NCI-H2227 treated with DMSO at 0.1 percent for 48 hours (cell line): ENCODE measurements at regions not wholly inside any gene's neighbourhood (a gene's known extent, or its start where the extent isn't known, plus 50 kb on each side); places are given as distances from the start of the nearest gene placed in this dataset.

Experiments
- DNase-seq: peaks from one replicate; lab custom pipeline; 2025; lab: John Stamatoyannopoulos, UW

- DNase-seq = no peak
These were observed 85.2 kb downstream of the NR2F2 start for GRCh38 chr15:96415513-96416217.

GRCh38 chr15:96416218-96416933 is 85.9 kb downstream of the NR2F2 start:
- DNase-seq = no peak

GRCh38 chr15:96416934-96417759 is 86.6 kb downstream of the NR2F2 start:
- DNase-seq = no peak

- DNase-seq = no peak
These were observed 87.2 kb downstream of the NR2F2 start for GRCh38 chr15:96417760-96418130.

- peak; percentile 93 for DNase-seq
These were observed 87.6 kb downstream of the NR2F2 start for GRCh38 chr15:96418146-96418545.

- no peak for DNase-seq
These were observed 90.7 kb downstream of the NR2F2 start for GRCh38 chr15:96421178-96421601.

GRCh38 chr15:96422125-96422524 is 91.6 kb downstream of the NR2F2 start:
- DNase-seq = no peak

GRCh38 chr15:96424674-96425073 is 94.2 kb downstream of the NR2F2 start:
- DNase-seq = no peak

- DNase-seq = no peak
These were observed 98.2 kb downstream of the NR2F2 start for GRCh38 chr15:96428742-96429141.

- no peak for DNase-seq
These were observed 101.3 kb downstream of the NR2F2 start for GRCh38 chr15:96431786-96432185.

GRCh38 chr15:96435022-96435421 is 104.5 kb downstream of the NR2F2 start:
- DNase-seq = no peak

GRCh38 chr15:96435841-96436240 is 105.3 kb downstream of the NR2F2 start:
- DNase-seq = no peak

- DNase-seq = no peak
These were observed 110.5 kb downstream of the NR2F2 start for GRCh38 chr15:96440978-96441377.

GRCh38 chr15:96442076-96442475 is 111.6 kb downstream of the NR2F2 start:
- no peak for DNase-seq

GRCh38 chr15:96444865-96445264 is 114.4 kb downstream of the NR2F2 start:
- no peak for DNase-seq

- DNase-seq = no peak
These were observed 118.4 kb downstream of the NR2F2 start for GRCh38 chr15:96448923-96449322.

- DNase-seq = no peak
These were observed 127.3 kb downstream of the NR2F2 start for GRCh38 chr15:96457841-96458240.

GRCh38 chr15:96460106-96460505 is 129.6 kb downstream of the NR2F2 start:
- no peak for DNase-seq

GRCh38 chr15:96462768-96463750 is 132.6 kb downstream of the NR2F2 start:
- no peak for DNase-seq

- no peak for DNase-seq
These were observed 136.0 kb downstream of the NR2F2 start for GRCh38 chr15:96466389-96466947.

GRCh38 chr15:96468036-96468435 is 137.5 kb downstream of the NR2F2 start:
- no peak for DNase-seq
